ENCODE measurements at regions not wholly inside any gene's neighbourhood (a gene's known extent, or its start where the extent isn't known, plus 50 kb on each side); places are given as distances from the start of the nearest gene placed in this dataset.

DNA sequence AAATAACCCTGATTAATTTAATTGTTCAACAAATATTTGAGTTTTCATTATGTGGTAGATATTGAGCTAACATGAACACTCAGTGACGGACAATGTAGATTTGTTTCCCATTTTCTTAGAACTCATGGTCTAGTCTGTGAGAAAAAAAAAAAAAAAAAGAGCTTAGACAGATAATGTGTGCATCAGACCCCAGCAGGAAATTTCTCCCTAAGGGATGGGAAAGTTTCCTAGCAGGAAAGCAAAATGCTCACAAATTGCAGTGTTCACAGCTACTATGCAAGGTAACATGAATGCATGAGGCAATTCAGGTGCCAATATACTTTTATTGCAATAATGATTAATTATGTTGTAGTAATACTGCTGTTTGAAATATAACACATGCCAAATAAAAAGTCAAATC, 843.2 kb upstream of the SLIT2 start:
- TF ChIP-seq POLR2A (IDR thresholded peaks at IDR 0.05; ENCODE audit: low read depth, low read length): no peak
- TF ChIP-seq, protein P1, sequence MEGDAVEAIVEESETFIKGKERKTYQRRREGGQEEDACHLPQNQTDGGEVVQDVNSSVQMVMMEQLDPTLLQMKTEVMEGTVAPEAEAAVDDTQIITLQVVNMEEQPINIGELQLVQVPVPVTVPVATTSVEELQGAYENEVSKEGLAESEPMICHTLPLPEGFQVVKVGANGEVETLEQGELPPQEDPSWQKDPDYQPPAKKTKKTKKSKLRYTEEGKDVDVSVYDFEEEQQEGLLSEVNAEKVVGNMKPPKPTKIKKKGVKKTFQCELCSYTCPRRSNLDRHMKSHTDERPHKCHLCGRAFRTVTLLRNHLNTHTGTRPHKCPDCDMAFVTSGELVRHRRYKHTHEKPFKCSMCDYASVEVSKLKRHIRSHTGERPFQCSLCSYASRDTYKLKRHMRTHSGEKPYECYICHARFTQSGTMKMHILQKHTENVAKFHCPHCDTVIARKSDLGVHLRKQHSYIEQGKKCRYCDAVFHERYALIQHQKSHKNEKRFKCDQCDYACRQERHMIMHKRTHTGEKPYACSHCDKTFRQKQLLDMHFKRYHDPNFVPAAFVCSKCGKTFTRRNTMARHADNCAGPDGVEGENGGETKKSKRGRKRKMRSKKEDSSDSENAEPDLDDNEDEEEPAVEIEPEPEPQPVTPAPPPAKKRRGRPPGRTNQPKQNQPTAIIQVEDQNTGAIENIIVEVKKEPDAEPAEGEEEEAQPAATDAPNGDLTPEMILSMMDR (IDR thresholded peaks at IDR 0.05; ENCODE audit: extremely low read depth in 1 of 2, insufficient read depth in 1 of 2, low read depth in 1 of 2, low read length in 2 of 2): no peak
- TF ChIP-seq, protein P2, sequence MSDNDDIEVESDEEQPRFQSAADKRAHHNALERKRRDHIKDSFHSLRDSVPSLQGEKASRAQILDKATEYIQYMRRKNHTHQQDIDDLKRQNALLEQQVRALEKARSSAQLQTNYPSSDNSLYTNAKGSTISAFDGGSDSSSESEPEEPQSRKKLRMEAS (IDR thresholded peaks at IDR 0.05; ENCODE audit: insufficient read depth, insufficient read length): no peak
- no peak for TF ChIP-seq POLR2AphosphoS5 (IDR thresholded peaks at IDR 0.05; ENCODE audit: insufficient read depth, low read depth, low read length)
- no peak for TF ChIP-seq EZH2 (IDR thresholded peaks at IDR 0.05; ENCODE audit: borderline replicate concordance, low read depth, low read length, severe bottlenecking)

All from endothelial cell of umbilical vein (primary cell).